ENCODE measurements at regions not wholly inside any gene's neighbourhood (a gene's known extent, or its start where the extent isn't known, plus 50 kb on each side); places are given as distances from the start of the nearest gene placed in this dataset.

- DNase-seq (ENCODE audit: low spot score) (no peak), ATAC-seq (no peak)
- Histone ChIP-seq H3K27ac (ENCODE audit: low read depth) (no peak overlapping the region), H3K9me2 (ENCODE audit: insufficient read depth) (peaks cover 6% of the 10 kb centered on the region; the same call in 1 of the 2 replicates), H3F3A (replicated peaks; ENCODE audit: low read depth) (no peaks in the 10 kb centered on the region), H2AFZ (no peak overlapping the region), H3K79me2 (replicated peaks; ENCODE audit: insufficient read depth) (no peaks in the 10 kb centered on the region), H3K4me1 (ENCODE audit: insufficient read depth) (no peaks in the 10 kb centered on the region), H3K4me2 (no peak overlapping the region), H3K27me3 (ENCODE audit: insufficient read depth) (no peaks in the 10 kb centered on the region), H4K20me1 (replicated peaks; ENCODE audit: insufficient read depth) (no peaks in the 10 kb centered on the region), H3K4me3 (no peak overlapping the region), H3K36me3 (ENCODE audit: insufficient read depth) (no peaks in the 10 kb centered on the region)
- Mint-ChIP-seq H3K4me3 (no peak overlapping the region), H3K27me3 (ENCODE audit: insufficient read depth, low read depth, poor library complexity) (peaks cover 2% of the 10 kb centered on the region), H3K27ac (no peak overlapping the region), H3K4me1 (no peaks in the 10 kb centered on the region), H3K36me3 (ENCODE audit: low read depth) (no peaks in the 10 kb centered on the region), H3K9me3 (no peaks in the 10 kb centered on the region)
- TF ChIP-seq POLR2AphosphoS5 (IDR thresholded peaks at IDR 0.05; ENCODE audit: low read depth), result no peak
Measured at GRCh38 chr9:87285183-87285850, 212.3 kb upstream of the DAPK1 start.

GRCh38 chr9:87286506-87286905 lies 211.2 kb upstream of the DAPK1 start:
- Mint-ChIP-seq H3K9me3 (no peaks in the 10 kb centered on the region), H3K4me1 (no peaks in the 10 kb centered on the region), H3K27ac (no peak overlapping the region), H3K4me3 (no peak overlapping the region), H3K27me3 (ENCODE audit: insufficient read depth, low read depth, poor library complexity) (peaks cover 2% of the 10 kb centered on the region), H3K36me3 (ENCODE audit: low read depth) (no peaks in the 10 kb centered on the region)
- DNase-seq (ENCODE audit: low spot score) (no peak), ATAC-seq (no peak)
- Histone ChIP-seq H3K9me2 (ENCODE audit: insufficient read depth) (0 out of 2 replicates have a peak, but pooled peaks cover 3% of the 10 kb centered on the region), H3K4me2 (no peak overlapping the region), H3K36me3 (ENCODE audit: insufficient read depth) (no peaks in the 10 kb centered on the region), H3K4me1 (ENCODE audit: insufficient read depth) (no peaks in the 10 kb centered on the region), H2AFZ (no peak overlapping the region), H3F3A (replicated peaks; ENCODE audit: low read depth) (no peaks in the 10 kb centered on the region; the same call in 1 of the 2 replicates), H3K79me2 (replicated peaks; ENCODE audit: insufficient read depth) (no peaks in the 10 kb centered on the region), H4K20me1 (replicated peaks; ENCODE audit: insufficient read depth) (no peaks in the 10 kb centered on the region), H3K4me3 (no peak overlapping the region), H3K27ac (ENCODE audit: low read depth) (no peak overlapping the region), H3K27me3 (ENCODE audit: insufficient read depth) (no peaks in the 10 kb centered on the region)
- no peak for TF ChIP-seq CREB1 (CRISPR knock-in tag; IDR thresholded peaks at IDR 0.05; ENCODE audit: low read depth)
- TF ChIP-seq, protein P1, sequence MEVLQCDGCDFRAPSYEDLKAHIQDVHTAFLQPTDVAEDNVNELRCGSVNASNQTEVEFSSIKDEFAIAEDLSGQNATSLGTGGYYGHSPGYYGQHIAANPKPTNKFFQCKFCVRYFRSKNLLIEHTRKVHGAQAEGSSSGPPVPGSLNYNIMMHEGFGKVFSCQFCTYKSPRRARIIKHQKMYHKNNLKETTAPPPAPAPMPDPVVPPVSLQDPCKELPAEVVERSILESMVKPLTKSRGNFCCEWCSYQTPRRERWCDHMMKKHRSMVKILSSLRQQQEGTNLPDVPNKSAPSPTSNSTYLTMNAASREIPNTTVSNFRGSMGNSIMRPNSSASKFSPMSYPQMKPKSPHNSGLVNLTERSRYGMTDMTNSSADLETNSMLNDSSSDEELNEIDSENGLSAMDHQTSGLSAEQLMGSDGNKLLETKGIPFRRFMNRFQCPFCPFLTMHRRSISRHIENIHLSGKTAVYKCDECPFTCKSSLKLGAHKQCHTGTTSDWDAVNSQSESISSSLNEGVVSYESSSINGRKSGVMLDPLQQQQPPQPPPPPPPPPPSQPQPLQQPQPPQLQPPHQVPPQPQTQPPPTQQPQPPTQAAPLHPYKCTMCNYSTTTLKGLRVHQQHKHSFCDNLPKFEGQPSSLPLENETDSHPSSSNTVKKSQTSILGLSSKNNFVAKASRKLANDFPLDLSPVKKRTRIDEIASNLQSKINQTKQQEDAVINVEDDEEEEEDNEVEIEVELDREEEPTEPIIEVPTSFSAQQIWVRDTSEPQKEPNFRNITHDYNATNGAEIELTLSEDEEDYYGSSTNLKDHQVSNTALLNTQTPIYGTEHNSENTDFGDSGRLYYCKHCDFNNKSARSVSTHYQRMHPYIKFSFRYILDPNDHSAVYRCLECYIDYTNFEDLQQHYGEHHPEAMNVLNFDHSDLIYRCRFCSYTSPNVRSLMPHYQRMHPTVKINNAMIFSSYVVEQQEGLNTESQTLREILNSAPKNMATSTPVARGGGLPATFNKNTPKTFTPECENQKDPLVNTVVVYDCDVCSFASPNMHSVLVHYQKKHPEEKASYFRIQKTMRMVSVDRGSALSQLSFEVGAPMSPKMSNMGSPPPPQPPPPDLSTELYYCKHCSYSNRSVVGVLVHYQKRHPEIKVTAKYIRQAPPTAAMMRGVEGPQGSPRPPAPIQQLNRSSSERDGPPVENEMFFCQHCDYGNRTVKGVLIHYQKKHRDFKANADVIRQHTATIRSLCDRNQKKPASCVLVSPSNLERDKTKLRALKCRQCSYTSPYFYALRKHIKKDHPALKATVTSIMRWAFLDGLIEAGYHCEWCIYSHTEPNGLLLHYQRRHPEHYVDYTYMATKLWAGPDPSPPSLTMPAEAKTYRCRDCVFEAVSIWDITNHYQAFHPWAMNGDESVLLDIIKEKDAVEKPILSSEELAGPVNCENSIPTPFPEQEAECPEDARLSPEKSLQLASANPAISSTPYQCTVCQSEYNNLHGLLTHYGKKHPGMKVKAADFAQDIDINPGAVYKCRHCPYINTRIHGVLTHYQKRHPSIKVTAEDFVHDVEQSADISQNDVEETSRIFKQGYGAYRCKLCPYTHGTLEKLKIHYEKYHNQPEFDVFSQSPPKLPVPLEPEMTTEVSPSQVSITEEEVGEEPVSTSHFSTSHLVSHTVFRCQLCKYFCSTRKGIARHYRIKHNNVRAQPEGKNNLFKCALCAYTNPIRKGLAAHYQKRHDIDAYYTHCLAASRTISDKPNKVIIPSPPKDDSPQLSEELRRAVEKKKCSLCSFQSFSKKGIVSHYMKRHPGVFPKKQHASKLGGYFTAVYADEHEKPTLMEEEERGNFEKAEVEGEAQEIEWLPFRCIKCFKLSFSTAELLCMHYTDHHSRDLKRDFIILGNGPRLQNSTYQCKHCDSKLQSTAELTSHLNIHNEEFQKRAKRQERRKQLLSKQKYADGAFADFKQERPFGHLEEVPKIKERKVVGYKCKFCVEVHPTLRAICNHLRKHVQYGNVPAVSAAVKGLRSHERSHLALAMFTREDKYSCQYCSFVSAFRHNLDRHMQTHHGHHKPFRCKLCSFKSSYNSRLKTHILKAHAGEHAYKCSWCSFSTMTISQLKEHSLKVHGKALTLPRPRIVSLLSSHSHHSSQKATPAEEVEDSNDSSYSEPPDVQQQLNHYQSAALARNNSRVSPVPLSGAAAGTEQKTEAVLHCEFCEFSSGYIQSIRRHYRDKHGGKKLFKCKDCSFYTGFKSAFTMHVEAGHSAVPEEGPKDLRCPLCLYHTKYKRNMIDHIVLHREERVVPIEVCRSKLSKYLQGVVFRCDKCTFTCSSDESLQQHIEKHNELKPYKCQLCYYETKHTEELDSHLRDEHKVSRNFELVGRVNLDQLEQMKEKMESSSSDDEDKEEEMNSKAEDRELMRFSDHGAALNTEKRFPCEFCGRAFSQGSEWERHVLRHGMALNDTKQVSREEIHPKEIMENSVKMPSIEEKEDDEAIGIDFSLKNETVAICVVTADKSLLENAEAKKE (CRISPR knock-in tag; IDR thresholded peaks at IDR 0.05), result no peak
